SKM-1 treated with dmso at 0.1 percent for 144 hours (cell line): ENCODE measurements at regions not wholly inside any gene's neighbourhood (a gene's known extent, or its start where the extent isn't known, plus 50 kb on each side); places are given as distances from the start of the nearest gene placed in this dataset.

ENCODE experiments used
- DNase-seq: peaks from one replicate; lab custom pipeline; 2025; ENCODE audit not compliant: unreplicated experiment; lab: John Stamatoyannopoulos, UW

DNA sequence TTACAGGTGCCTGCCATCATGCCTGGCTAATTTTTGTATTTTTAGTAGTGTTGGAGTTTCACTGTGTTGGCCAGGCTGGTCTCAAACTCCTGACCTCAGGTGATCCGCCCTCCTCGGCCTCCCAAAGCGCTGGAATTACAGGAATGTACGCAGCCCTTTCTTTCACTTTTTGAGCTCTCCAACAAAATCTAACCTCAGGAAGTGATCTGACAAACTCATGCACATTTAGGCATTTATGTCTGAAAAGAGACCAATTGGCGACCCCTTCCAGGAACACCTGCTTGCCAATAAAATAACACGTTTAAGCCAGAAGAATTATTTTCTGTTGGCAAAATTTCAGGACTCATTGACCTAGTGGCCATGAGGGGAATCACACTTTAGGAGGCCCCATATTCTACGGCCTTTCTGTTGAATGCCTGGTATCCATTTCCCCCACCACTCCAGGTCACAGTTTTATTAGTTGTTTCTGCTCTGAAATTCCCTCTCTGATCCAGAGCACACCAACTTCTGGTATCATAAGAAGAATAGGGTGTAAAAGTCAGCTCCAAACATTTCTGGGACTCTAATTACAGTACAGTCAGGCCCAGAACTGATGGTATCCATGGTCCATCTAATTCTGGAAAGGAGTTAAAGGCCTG is 65.8 kb upstream of the FRMD4A start:
- DNase-seq = no peak

DNA sequence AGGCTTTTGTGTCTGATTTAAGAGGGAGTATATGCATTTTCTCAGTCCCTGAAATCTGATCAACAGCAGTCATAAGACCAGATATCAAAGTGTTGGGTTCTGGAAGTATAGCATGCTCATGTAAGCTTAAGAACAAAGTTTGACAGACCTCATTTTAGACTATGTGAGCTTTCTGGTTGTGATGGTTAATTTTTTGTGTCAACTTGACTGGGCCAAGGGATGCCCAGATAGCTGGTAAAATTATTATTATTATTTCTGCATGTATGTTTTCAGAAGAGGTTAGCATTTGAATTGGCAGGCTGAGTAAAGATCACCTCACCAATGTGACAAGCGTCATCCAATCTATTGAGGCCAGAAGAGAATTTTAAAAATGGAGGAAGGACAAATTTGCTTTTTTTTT is 63.5 kb upstream of the FRMD4A start:
- DNase-seq = no peak

DNA sequence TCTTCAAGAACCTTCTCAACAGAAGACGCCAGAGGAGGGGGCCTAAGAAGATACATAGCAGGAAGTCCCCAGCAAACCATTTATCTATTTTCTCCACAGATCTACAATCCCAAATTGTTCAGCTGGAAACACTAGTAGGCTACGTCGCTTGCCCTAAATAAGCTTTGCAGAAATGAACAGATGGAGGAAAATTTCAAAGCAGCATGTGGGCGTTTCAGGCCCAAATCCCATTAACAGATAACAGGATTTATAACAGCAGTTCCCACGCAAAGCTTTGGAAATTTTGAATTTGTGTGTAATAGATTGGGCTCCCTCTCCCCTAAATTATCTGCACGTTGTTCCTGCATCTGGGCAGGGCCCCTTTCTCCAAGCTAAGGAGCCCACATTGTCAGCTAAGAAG is 60.6 kb upstream of the FRMD4A start:
- DNase-seq = no peak

DNA sequence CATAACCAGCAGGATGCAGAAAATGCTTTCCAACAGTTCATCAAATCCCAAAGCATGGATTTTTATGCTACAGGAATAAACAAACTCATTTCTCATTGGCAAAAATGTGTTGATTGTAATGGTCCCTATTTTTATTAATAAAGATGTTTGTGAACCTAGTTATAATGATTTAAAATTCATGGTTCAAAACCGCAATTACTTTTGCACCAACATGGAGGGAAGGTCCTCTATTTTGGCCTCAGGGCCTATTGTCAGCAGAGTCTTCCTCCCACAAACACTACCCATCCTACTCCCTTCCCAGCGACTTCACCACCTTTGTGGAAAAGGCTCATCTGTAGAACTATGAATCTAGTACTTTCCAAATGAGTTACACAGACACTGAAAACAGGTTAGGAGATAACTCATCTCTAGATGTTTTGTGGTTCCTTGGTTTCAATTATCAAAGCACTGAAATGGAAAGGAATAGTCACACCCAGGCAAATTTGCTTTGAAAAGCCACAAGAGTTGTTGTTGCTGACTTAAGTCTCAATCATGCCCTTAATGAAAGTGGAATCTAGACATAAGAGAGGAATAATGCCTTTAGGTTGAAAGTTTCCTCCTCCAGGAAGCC is 59.4 kb upstream of the FRMD4A start:
- no peak for DNase-seq

DNA sequence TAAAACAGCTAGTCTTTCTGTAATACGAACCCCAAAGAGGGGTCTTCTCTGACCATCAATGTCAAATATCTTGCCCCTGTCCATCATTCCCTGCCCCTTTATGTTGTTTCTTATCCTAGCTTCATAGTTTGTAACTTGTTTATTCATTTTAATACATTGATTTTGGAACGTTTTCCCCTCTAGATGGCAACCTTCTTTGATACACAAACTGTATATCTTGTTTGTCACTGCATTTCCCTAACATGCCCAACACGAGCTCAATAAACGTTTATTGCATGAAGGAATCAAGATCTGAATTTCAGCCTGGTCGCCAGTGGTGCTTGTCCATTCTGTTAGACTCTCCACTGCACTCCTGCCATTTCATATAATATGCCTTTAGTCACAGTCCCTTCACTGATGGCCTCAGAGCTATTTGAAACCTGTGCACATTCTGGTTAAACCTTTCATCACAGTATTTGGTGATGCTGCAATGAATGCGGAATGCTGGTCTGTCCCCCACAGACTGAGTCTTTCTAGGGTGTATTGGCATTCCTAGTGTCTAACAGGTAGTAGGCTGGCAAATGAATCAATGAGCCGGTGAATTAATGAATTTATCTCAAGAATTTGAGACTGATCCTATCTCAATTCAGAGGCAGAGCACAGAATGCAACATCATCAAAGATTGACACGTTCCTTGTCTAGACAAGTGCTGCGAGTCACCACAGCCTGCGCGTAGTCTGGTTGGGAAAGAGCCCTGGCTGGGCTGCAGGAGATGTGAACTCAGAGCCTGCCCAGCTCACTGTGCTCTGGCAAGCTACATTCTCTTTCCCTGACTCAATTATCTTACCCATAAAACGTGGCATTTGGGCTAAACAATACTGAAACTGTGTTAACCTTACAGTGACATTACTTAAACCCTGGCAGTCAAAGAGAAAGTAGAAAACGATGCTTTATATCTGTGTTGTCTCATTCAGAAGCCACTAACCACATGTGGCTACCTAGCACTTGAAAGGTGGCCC is 55.2 kb upstream of the FRMD4A start:
- no peak for DNase-seq

DNA sequence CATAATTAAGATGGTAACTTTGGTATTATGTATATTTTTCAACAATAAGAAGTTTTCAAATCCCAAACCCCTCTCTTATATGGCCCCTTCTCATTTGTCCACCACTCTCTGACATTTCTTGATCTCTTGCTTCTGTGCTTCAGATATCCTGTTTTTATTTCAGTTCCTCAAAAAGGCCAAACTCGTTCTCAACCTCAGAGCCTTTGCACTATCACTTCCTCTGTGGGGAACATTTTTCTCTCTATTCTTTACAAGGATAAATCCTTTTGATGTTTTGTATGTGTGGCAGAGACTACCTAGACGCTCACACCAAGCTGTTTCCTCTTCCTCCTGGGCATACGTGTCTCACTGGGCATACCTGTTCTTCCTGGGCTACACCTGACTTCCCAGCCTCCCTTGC is 54.2 kb upstream of the FRMD4A start:
- DNase-seq = peak; percentile 1

DNA sequence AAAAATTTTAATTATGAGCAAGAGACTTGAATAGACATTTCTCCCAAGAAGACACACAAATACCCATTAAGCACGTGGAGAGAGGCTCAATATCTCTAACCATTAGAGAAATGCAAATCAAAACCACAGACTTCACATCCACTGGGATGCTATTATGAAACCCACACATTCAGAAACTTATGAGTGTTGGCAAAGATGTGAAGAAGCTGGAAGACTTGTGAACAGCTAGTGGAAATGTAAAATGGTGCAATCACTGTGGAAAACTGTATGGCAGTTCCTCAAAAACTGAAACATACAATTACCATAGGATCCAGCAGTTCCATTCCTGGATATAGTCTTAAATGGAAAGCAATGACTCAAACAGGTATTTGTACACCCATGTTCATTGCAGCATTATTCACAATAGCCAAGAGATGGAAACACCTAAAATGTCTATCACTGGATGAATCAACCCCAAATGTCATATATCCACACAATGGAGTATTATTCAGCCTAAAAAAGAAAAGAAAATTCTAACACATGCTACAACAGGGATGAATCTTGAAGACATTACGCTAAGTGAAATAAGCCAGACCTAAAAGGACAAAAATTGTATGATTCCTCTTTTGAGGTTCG is 53.5 kb upstream of the FRMD4A start:
- DNase-seq = no peak

DNA sequence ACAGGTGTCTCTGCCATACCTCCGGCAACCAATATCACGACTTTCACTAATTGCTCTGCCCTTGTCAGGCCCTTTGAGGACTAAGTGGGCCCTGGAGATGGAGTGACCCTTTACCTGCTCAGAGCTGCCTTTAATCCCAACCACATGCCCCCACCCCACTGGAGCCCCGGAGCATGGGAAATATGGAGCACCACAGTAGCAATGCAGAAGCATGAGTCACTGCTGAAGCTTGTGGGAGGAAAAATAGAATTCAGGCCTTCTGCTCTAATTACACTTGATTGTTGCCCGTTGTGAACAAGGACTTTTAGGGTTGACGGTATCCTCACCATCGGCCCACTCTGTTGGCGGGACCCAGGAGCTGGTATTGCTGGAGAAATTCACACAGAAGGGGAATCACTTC is 52.5 kb upstream of the FRMD4A start:
- DNase-seq = no peak

DNA sequence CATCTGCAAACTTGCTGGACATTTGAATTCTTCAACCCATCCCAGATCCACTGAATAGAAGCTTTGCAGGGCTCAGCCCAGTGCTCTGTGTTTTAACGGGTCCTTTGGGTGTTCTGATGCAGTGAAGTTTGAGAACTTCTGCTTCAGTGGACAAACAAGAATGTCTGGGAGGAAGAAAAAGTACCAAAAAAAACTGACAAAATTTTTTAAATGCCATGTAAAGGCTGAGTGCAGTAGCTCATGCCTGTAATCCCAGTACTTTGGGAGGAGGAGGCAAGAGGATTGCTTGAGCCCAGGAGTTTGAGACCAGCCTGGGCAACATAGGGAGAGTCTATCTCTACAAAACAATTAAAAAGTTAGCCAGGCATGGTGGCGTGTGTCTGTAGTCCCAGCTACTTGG is 51.8 kb upstream of the FRMD4A start:
- DNase-seq = no peak

DNA sequence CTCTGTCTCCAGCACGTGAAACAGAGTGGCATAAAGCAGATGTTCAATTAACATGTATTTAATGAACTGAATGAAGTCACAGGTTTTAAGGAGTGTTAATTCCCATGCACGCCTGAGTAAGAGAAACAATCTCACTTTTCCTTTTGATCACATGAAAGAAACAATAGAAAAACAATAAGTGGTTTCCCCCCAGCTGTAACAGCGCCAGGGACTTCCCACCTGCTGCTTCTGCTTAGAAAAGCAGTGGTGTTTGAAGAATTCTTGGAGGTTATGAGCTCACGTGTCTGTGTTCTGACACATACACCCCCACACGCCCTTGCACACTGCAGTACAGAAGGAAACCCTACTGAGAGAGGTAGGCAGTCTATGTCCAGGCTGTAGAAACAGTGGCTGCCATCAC is 51.3 kb upstream of the FRMD4A start:
- DNase-seq = no peak

DNA sequence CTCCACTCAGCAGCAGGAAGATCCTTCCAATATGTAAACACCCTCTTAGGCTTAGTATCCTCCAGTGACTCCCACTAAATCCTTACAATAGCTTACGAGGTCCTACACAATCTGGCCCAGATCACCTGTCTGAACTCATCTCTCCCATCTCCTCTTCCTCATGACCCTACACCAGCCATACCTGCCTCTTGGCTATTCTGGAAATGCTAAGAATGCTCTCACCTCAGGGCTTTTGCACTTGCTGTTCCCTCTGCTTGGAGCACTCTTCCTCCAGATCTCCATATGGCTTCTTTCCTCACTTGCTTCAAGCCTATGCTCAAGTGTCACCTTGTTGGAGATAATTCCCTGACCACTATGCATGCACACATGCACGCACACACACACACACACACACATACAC is 50.8 kb upstream of the FRMD4A start:
- no peak for DNase-seq

DNA sequence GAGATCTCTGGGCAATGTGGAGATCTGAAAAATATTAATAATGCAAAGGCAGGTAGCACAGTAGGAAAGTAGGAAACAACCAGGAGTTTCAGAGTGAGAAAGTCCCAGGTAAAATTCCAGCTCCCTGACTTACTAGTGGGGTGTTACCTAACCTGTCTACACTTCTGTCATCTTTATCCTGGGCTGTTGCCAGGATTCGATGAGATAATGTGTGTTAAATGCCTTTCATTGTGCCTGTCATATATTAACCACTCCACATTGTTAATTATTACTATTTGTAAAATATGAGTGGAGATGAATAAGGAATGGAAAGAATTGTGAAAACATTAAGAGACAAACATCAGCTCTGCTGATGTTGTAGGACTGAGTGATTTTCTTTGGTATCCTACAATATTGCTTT is 50.0 kb upstream of the FRMD4A start:
- DNase-seq = no peak
